OCI-LY3 (cell line): ENCODE measurements at regions not wholly inside any gene's neighbourhood (a gene's known extent, or its start where the extent isn't known, plus 50 kb on each side); places are given as distances from the start of the nearest gene placed in this dataset.

ENCODE experiments used
- H2AFZ ChIP-seq: fragments of 200-600, 300-600 bp; shearing (Covaris generic); 2 replicates; pipeline ENCODE4 v1.6.0; 2014; ENCODE audit warnings: antibody characterized with exemption, low read depth, low read length
- H3K27ac ChIP-seq: fragments of 200-600, 300-600 bp; sonication (generic); 2 replicates; pipeline ENCODE4 v1.5.1; 2014; ENCODE audit warnings: mild to moderate bottlenecking, low read length, moderate library complexity, mixed read lengths
- H3K27me3 ChIP-seq: fragments of 200-600, 300-600 bp; sonication (generic); 2 replicates; pipeline ENCODE4 v1.6.1; 2014; ENCODE audit warnings: low read depth, low read length, mixed read lengths
- H3K36me3 ChIP-seq: fragments of 200-600, 300-600 bp; sonication (generic); replicated peaks from 2 replicates; pipeline ENCODE3; 2014; ENCODE audit warnings: low read depth, low read length, mixed read lengths
- H3K4me1 ChIP-seq: fragments of 300-600, 200-600 bp; sonication (generic); 2 replicates; pipeline ENCODE4 v1.6.1; 2014; ENCODE audit warnings: low read length, mixed read lengths
- H3K4me2 ChIP-seq: fragments of 200-600, 300-600 bp; sonication (generic); 2 replicates; pipeline ENCODE4 v1.6.1; 2014; ENCODE audit warnings: low read length, mixed read lengths
- H3K4me3 ChIP-seq: fragments of 300-600, 200-600 bp; sonication (generic); 2 replicates; pipeline ENCODE4 v1.5.1; 2014; ENCODE audit warnings: antibody characterized with exemption, mild to moderate bottlenecking, low read length, moderate library complexity
- H3K79me2 ChIP-seq: fragments of 300-600, 200-600 bp; shearing (Covaris generic); 2 replicates; pipeline ENCODE4 v1.6.1; 2014; ENCODE audit warnings: mild to moderate bottlenecking, low read length, mixed read lengths
- H3K9ac ChIP-seq: fragments of 300-600, 200-600 bp; shearing (Covaris generic); 2 replicates; pipeline ENCODE4 v1.6.0; 2014; ENCODE audit warnings: mild to moderate bottlenecking, low read length, moderate library complexity
- H3K9me3 ChIP-seq: fragments of 200-600, 300-600 bp; shearing (Covaris generic); 2 replicates; pipeline ENCODE4 v1.6.1; 2014; ENCODE audit warnings: low read length, mixed read lengths; ENCODE audit not compliant: insufficient read depth
- H4K20me1 ChIP-seq: fragments of 200-600, 300-600 bp; sonication (generic); 2 replicates; pipeline ENCODE4 v1.6.1; 2016; ENCODE audit warnings: low read length, mixed read lengths; ENCODE audit not compliant: insufficient read depth
- CTCF ChIP-seq: fragments of 200-600, 300-600 bp; sonication (generic); IDR thresholded peaks from 2 replicates; pipeline ENCODE4 v1.5.1; 2014; ENCODE audit warnings: antibody characterized with exemption, low read length, low read depth
- EZH2phosphoT487 ChIP-seq: fragments of 200-600 bp; shearing (Covaris generic); IDR thresholded peaks from 2 replicates; pipeline ENCODE4 v1.6.1; 2018; ENCODE audit warnings: antibody characterized with exemption, mixed run types, low read depth

- no peak overlapping the region for H3K4me3 ChIP-seq
- no peaks in the 10 kb centered on the region for H4K20me1 ChIP-seq
- no peak overlapping the region for H3K27ac ChIP-seq
- H3K9ac ChIP-seq = no peak overlapping the region
- no peaks in the 10 kb centered on the region for H3K79me2 ChIP-seq
- H3K36me3 ChIP-seq = no peaks in the 10 kb centered on the region
- peaks cover 17% of the 10 kb centered on the region for H3K27me3 ChIP-seq
- H3K4me1 ChIP-seq = peaks cover 8% of the 10 kb centered on the region
- H3K9me3 ChIP-seq = no peaks in the 10 kb centered on the region
- no peak overlapping the region for H2AFZ ChIP-seq
- no peak for TF ChIP-seq CTCF
- TF ChIP-seq EZH2phosphoT487 = no peak
- H3K4me2 ChIP-seq = no peak overlapping the region
Measured at GRCh38 chr1:207239874-207240273, 81.6 kb upstream of the CD55 start.

GRCh38 chr1:207240325-207241101 is 81.0 kb upstream of the CD55 start:
- Histone ChIP-seq H2AFZ (no peak overlapping the region), H3K79me2 (no peaks in the 10 kb centered on the region), H3K9me3 (no peaks in the 10 kb centered on the region), H3K27ac (no peak overlapping the region), H3K4me1 (peaks cover 8% of the 10 kb centered on the region), H3K4me2 (no peak overlapping the region), H3K27me3 (peaks cover 18% of the 10 kb centered on the region), H3K4me3 (no peak overlapping the region), H3K9ac (no peak overlapping the region), H3K36me3 (no peaks in the 10 kb centered on the region), H4K20me1 (no peaks in the 10 kb centered on the region)
- no peak for TF ChIP-seq EZH2phosphoT487

GRCh38 chr1:207241164-207241934 is 80.1 kb upstream of the CD55 start:
- Histone ChIP-seq H3K79me2 (no peaks in the 10 kb centered on the region), H3K9ac (no peak overlapping the region), H3K9me3 (no peaks in the 10 kb centered on the region), H3K27me3 (peaks cover 23% of the 10 kb centered on the region), H2AFZ (no peak overlapping the region), H3K27ac (no peak overlapping the region), H3K4me2 (no peak overlapping the region), H3K4me1 (peaks cover 8% of the 10 kb centered on the region), H3K36me3 (no peaks in the 10 kb centered on the region), H4K20me1 (no peaks in the 10 kb centered on the region), H3K4me3 (no peak overlapping the region)
- TF ChIP-seq EZH2phosphoT487 = no peak
- TF ChIP-seq CTCF = no peak

GRCh38 chr1:207243442-207244408 is 77.8 kb upstream of the CD55 start:
- Histone ChIP-seq H3K4me1 (peaks cover 8% of the 10 kb centered on the region), H3K4me2 (no peak overlapping the region), H2AFZ (no peak overlapping the region)

More at GRCh38 chr1:207243442-207244408, 77.8 kb upstream of the CD55 start:
- Histone ChIP-seq H3K79me2 (no peaks in the 10 kb centered on the region), H3K9me3 (no peaks in the 10 kb centered on the region), H3K27me3 (peaks cover 28% of the 10 kb centered on the region; the same call in 1 of the 2 replicates), H3K27ac (no peak overlapping the region), H3K4me3 (no peak overlapping the region), H3K36me3 (no peaks in the 10 kb centered on the region), H4K20me1 (no peaks in the 10 kb centered on the region), H3K9ac (no peak overlapping the region)
- no peak for TF ChIP-seq CTCF
- no peak for TF ChIP-seq EZH2phosphoT487
